Endothelial cell of umbilical vein (primary cell): ENCODE measurements at regions not wholly inside any gene's neighbourhood (a gene's known extent, or its start where the extent isn't known, plus 50 kb on each side); places are given as distances from the start of the nearest gene placed in this dataset.

Source experiments
- BruUV-seq: library from RNA; stranded (reverse); fragments of 400-500 nt; replicated peaks from 2 replicates; lab custom pipeline; 2021; lab: Mats Ljungman, UMichigan
- CTCF ChIA-PET: fragments of 300-600, 350-600 bp; sonication (Branson Sonifier 250); formaldehyde crosslinking; loops from one replicate; lab custom pipeline; 2021; ENCODE audit warnings: antibody characterized with exemption, inconsistent platforms; lab: Charles Lee
- POLR2A ChIA-PET: fragments of 300-600, 350-600 bp; sonication (Branson Sonifier 250); formaldehyde crosslinking; loops from one replicate; lab custom pipeline; 2021; ENCODE audit warnings: antibody characterized with exemption, inconsistent platforms; lab: Charles Lee
- DNase-seq: peaks from one replicate; pipeline ENCODE4 v3.0.0-alpha.2; 2011; ENCODE audit warnings: low read depth, low spot score
- FAIRE-seq: peaks from 2 replicates; lab custom pipeline; 2011; peaks lifted over from hg19 to GRCh38; lab: Jason Lieb, UNC
- H2AFZ ChIP-seq: 2 replicates; pipeline ENCODE4 v1.6.0; 2012; ENCODE audit warnings: low read depth, low read length, control low read depth, inconsistent platforms
- H3K27ac ChIP-seq: 2 replicates; pipeline ENCODE4 v1.5.1; 2011; ENCODE audit warnings: low read depth, mild to moderate bottlenecking, control low read depth, low read length, moderate library complexity; ENCODE audit not compliant: insufficient read depth
- H3K27me3 ChIP-seq, 2 experiments: 2 replicates each; pipeline versions ENCODE4 v1.6.0 to v1.6.1; 2011; ENCODE audit warnings: low read length in 2 of 2, mixed read lengths in 1 of 2; ENCODE audit not compliant: control insufficient read depth in 2 of 2, insufficient read depth in 2 of 2
- H3K36me3 ChIP-seq, 2 experiments: 2 replicates in 1 of 2; 3 replicates in 1 of 2; pipeline ENCODE4 v1.5.1; 2011; ENCODE audit warnings: low read length in 2 of 2, mild to moderate bottlenecking in 1 of 2, moderate library complexity in 1 of 2; ENCODE audit not compliant: control insufficient read depth in 2 of 2, insufficient read depth in 2 of 2; ENCODE audit errors: extremely low read depth in 1 of 2
- H3K4me1 ChIP-seq: 3 replicates; pipeline ENCODE4 v1.5.1; 2011; ENCODE audit warnings: mild to moderate bottlenecking, low read length; ENCODE audit not compliant: control insufficient read depth, insufficient read depth; ENCODE audit errors: extremely low read depth
- H3K4me2 ChIP-seq: 2 replicates; pipeline ENCODE4 v1.6.1; 2011; ENCODE audit warnings: low read length, control low read depth, mixed read lengths; ENCODE audit not compliant: insufficient read depth
- H3K4me3 ChIP-seq, 3 experiments: fragments of 200-600 bp in 1 of 3; sonication (generic), shearing (Covaris generic) in 1 of 3; replicated peaks in 1 of 3; 2 replicates each; pipeline ENCODE4 v1.5.1; 2011 to 2016; ENCODE audit warnings: control low read depth in 3 of 3, low read length in 3 of 3, mild to moderate bottlenecking in 2 of 3, inconsistent platforms in 1 of 3, low read depth in 1 of 3, moderate library complexity in 1 of 3; ENCODE audit not compliant: insufficient read depth in 1 of 3
- H3K79me2 ChIP-seq: 2 replicates; pipeline ENCODE4 v1.6.0; 2012; ENCODE audit warnings: low read length, inconsistent platforms; ENCODE audit not compliant: control insufficient read depth, insufficient read depth
- H3K9ac ChIP-seq: replicated peaks from 2 replicates; pipeline ENCODE3; 2011; ENCODE audit warnings: low read length, control low read depth; ENCODE audit not compliant: insufficient read depth; ENCODE audit errors: extremely low read depth
- H3K9me1 ChIP-seq: replicated peaks from 3 replicates; pipeline ENCODE4 v1.6.0; 2011; ENCODE audit warnings: mild to moderate bottlenecking, low read length; ENCODE audit not compliant: control insufficient read depth, insufficient read depth; ENCODE audit errors: extremely low read depth
- H3K9me3 ChIP-seq: replicated peaks from 2 replicates; pipeline ENCODE4 v1.5.1; 2012; ENCODE audit warnings: low read length, inconsistent platforms; ENCODE audit not compliant: control insufficient read depth, insufficient read depth
- H4K20me1 ChIP-seq: replicated peaks from 2 replicates; pipeline ENCODE3; 2011; ENCODE audit warnings: mild to moderate bottlenecking, low read length; ENCODE audit not compliant: control insufficient read depth, insufficient read depth; ENCODE audit errors: extremely low read depth
- EZH2 ChIP-seq: IDR thresholded peaks from 2 replicates; pipeline ENCODE4 v1.6.1; 2012; ENCODE audit warnings: borderline replicate concordance, low read depth, mild to moderate bottlenecking, moderate library complexity, low read length, inconsistent platforms; ENCODE audit not compliant: severe bottlenecking
- FOS ChIP-seq: IDR thresholded peaks from 2 replicates; pipeline ENCODE4 v1.6.1; 2011; ENCODE audit warnings: mild to moderate bottlenecking, low read length, moderate library complexity, borderline replicate concordance; ENCODE audit not compliant: insufficient read depth
- GATA2 ChIP-seq: IDR thresholded peaks from 2 replicates; pipeline ENCODE4 v1.7.0; 2011; ENCODE audit warnings: low read depth, mild to moderate bottlenecking, moderate library complexity, mixed read lengths, low read length; ENCODE audit not compliant: insufficient read length, insufficient read depth
- JUN ChIP-seq: IDR thresholded peaks from 2 replicates; pipeline ENCODE4 v1.6.1; 2011; ENCODE audit warnings: borderline replicate concordance, low read depth; ENCODE audit not compliant: insufficient read length, insufficient read depth
- MYC ChIP-seq: IDR thresholded peaks from one replicate; pipeline ENCODE4 v1.6.1; 2011; ENCODE audit warnings: mild to moderate bottlenecking, low read depth, low read length
- POLR2A ChIP-seq: IDR thresholded peaks from 2 replicates; pipeline ENCODE4 v1.6.1; 2012; ENCODE audit warnings: low read depth, mild to moderate bottlenecking, control low read depth, low read length
- POLR2AphosphoS5 ChIP-seq: IDR thresholded peaks from 2 replicates; pipeline ENCODE4 v1.6.1; 2012; ENCODE audit warnings: low read depth, mild to moderate bottlenecking, control low read depth, low read length, moderate library complexity; ENCODE audit not compliant: insufficient read depth
- dilution Hi-C: fragments of 300-500 bp; cut with MboI; formaldehyde crosslinking; loops from one replicate; pipeline ENCODE4 v1.15.0; 2019; ENCODE audit warnings: low sequenced_read_pairs; ENCODE audit not compliant: extremely low pct_ligation_motif_present
- intact Hi-C: fragments of 100-400 bp; cut with micrococcal nuclease; formaldehyde crosslinking; loops from one replicate; pipeline ENCODE4 v1.10.0; 2022
- TF ChIP-seq, protein P1 (sequence below): IDR thresholded peaks from 2 replicates; pipeline ENCODE4 v1.6.1; 2011; ENCODE audit not compliant: insufficient read depth, insufficient read length
- TF ChIP-seq, protein P2 (sequence below), 2 donors: IDR thresholded peaks; 1 replicate in 1 of 2; 2 replicates in 1 of 2; pipeline ENCODE4 v1.5.1; 2011; ENCODE audit warnings: low read length in 2 of 2, mild to moderate bottlenecking in 2 of 2, moderate library complexity in 2 of 2, control low read depth in 1 of 2, inconsistent platforms in 1 of 2, low read depth in 1 of 2; ENCODE audit not compliant: insufficient read depth in 1 of 2; ENCODE audit errors: extremely low read depth in 1 of 2

DNA sequence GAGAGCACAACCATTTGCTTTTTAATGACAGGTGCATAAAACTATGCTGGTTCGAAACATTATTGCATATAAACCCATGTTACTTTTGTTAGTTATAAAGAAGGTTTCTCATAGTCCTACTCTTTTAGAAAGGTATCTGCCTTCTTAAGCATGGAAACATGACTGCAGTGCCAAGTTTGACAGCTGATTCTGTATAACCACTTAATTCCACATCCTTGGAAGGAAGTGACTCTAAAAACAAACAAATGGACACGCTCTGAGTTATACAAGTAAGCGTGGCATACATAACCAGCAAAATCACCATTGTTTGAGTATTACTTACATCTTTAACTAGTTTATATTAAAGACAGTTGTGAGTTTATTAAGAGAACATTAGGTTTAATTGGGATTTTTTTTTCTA is 125.0 kb upstream of the HDGFL1 start:
- intact Hi-C loops (loop anchor here (10.0 kb wide), 3 partner anchors 170 to 460 kb away; no protein-coding TSS in a partner anchor), dilution Hi-C loops (no loop called here)
- no peaks in the 10 kb centered on the region for H3K36me3 ChIP-seq
- no peaks in the 10 kb centered on the region for H3K79me2 ChIP-seq
- peak overlapping the region; percentile 55 for H3K4me2 ChIP-seq
- H3K9me3 ChIP-seq: no peaks in the 10 kb centered on the region
- no peak overlapping the region for H3K4me3 ChIP-seq
- no peaks in the 10 kb centered on the region for H3K27me3 ChIP-seq
- no TSS peak for BruUV-seq
- CTCF ChIA-PET: no interaction called here
- TF ChIP-seq, protein P1, sequence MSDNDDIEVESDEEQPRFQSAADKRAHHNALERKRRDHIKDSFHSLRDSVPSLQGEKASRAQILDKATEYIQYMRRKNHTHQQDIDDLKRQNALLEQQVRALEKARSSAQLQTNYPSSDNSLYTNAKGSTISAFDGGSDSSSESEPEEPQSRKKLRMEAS: no peak
- TF ChIP-seq MYC (no peak), JUN (peak; percentile 60), GATA2 (no peak), EZH2 (no peak), POLR2A (no peak), FOS (peak; percentile 46), POLR2AphosphoS5 (no peak)
- TF ChIP-seq, protein P2, sequence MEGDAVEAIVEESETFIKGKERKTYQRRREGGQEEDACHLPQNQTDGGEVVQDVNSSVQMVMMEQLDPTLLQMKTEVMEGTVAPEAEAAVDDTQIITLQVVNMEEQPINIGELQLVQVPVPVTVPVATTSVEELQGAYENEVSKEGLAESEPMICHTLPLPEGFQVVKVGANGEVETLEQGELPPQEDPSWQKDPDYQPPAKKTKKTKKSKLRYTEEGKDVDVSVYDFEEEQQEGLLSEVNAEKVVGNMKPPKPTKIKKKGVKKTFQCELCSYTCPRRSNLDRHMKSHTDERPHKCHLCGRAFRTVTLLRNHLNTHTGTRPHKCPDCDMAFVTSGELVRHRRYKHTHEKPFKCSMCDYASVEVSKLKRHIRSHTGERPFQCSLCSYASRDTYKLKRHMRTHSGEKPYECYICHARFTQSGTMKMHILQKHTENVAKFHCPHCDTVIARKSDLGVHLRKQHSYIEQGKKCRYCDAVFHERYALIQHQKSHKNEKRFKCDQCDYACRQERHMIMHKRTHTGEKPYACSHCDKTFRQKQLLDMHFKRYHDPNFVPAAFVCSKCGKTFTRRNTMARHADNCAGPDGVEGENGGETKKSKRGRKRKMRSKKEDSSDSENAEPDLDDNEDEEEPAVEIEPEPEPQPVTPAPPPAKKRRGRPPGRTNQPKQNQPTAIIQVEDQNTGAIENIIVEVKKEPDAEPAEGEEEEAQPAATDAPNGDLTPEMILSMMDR (IDR thresholded peaks at IDR 0.05; ENCODE audit: extremely low read depth in 1 of 2, insufficient read depth in 1 of 2, low read depth in 1 of 2, low read length in 2 of 2): no peak
- H2AFZ ChIP-seq: peak overlapping the region; percentile 38
- H3K27ac ChIP-seq: peak overlapping the region; percentile 79
- no peaks in the 10 kb centered on the region for H4K20me1 ChIP-seq
- peak; percentile 82 for FAIRE-seq
- H3K9me1 ChIP-seq: no peaks in the 10 kb centered on the region
- peak; percentile 93 for DNase-seq
- POLR2A ChIA-PET: interaction anchor here (0.6 kb wide), 1 partner anchor 850 kb away, joined by 3 read pairs; no protein-coding TSS in a partner anchor
- H3K4me1 ChIP-seq: peaks cover 48% of the 10 kb centered on the region
- H3K9ac ChIP-seq: peak overlapping the region; percentile 1
